HEK293 (cell line): ENCODE measurements at regions not wholly inside any gene's neighbourhood (a gene's known extent, or its start where the extent isn't known, plus 50 kb on each side); places are given as distances from the start of the nearest gene placed in this dataset.

Source experiments
- CTCF ChIA-PET: fragments of 350-600 bp; formaldehyde crosslinking; extraction: SDS; loops from one replicate; lab custom pipeline; 2021; ENCODE audit warnings: antibody characterized with exemption; lab: Yijun Ruan, JAX
- POLR2A ChIA-PET: fragments of 300-600 bp; formaldehyde crosslinking; extraction: SDS; loops from one replicate; lab custom pipeline; 2020; ENCODE audit warnings: antibody characterized with exemption, inconsistent platforms; lab: Yijun Ruan, JAX
- H3K27ac ChIP-seq: fragments of 200-500 bp; sonication (Bioruptor generic); 2 replicates; pipeline ENCODE4 v1.5.1; 2014; ENCODE audit warnings: low read depth, low read length, control low read depth, inconsistent platforms; ENCODE audit errors: extremely low read depth
- H3K36me3 ChIP-seq, 2 experiments: fragments of 200-500 bp in 1 of 2; sonication (Bioruptor generic) in 1 of 2; 1 replicate in 1 of 2; 2 replicates in 1 of 2; pipeline ENCODE4 v1.5.1; 2014 to 2017; ENCODE audit warnings: inconsistent platforms in 2 of 2, low read length in 2 of 2; ENCODE audit not compliant: control insufficient read depth in 2 of 2, insufficient read depth in 1 of 2
- H3K4me1 ChIP-seq: fragments of 200-500 bp; sonication (Bioruptor generic); 2 replicates; pipeline ENCODE4 v1.5.1; 2014; ENCODE audit warnings: mild to moderate bottlenecking, low read length, inconsistent platforms; ENCODE audit not compliant: control insufficient read depth, insufficient read depth
- H3K4me3 ChIP-seq: 2 replicates; pipeline ENCODE4 v1.5.1; 2011; ENCODE audit warnings: low read depth, mild to moderate bottlenecking, control low read depth, low read length, moderate library complexity
- H3K9me3 ChIP-seq: fragments of 200-500 bp; sonication (Bioruptor generic); 2 replicates; pipeline ENCODE4 v1.5.1; 2014; ENCODE audit warnings: low read depth, low read length, inconsistent platforms; ENCODE audit not compliant: control insufficient read depth, insufficient read depth
- GLI2 ChIP-seq: fragments of 450-650 bp; formaldehyde crosslinking; IDR thresholded peaks from 2 replicates; pipeline ENCODE4; 2017; ENCODE audit warnings: missing biosample characterization, missing genetic modification characterization, low read depth, borderline replicate concordance
- GLIS1 ChIP-seq: fragments of 450-650 bp; formaldehyde crosslinking; IDR thresholded peaks from 2 replicates; pipeline ENCODE4 v1.5.1; 2016; ENCODE audit warnings: missing biosample characterization, missing genetic modification characterization
- KLF9 ChIP-seq: fragments of 450-650 bp; formaldehyde crosslinking; IDR thresholded peaks from 2 replicates; pipeline ENCODE4 v1.5.1; 2016; ENCODE audit warnings: missing biosample characterization, missing genetic modification characterization, low read depth
- OVOL3 ChIP-seq: fragments of 450-650 bp; formaldehyde crosslinking; IDR thresholded peaks from 2 replicates; pipeline ENCODE4 v1.5.1; 2016; ENCODE audit warnings: missing biosample characterization, missing genetic modification characterization
- SETDB1 ChIP-seq: IDR thresholded peaks from one replicate; pipeline ENCODE4 v1.6.1; 2017; ENCODE audit warnings: mild to moderate bottlenecking, low read length, moderate library complexity, mixed read lengths; ENCODE audit not compliant: insufficient read length
- TRIM28 ChIP-seq: IDR thresholded peaks from 2 replicates; pipeline ENCODE4 v1.6.1; 2011; ENCODE audit warnings: low read length, control low read depth, borderline replicate concordance
- ZNF169 ChIP-seq: fragments of 450-650 bp; formaldehyde crosslinking; IDR thresholded peaks from 2 replicates; pipeline ENCODE4 v1.5.1; 2016; ENCODE audit warnings: missing biosample characterization, missing genetic modification characterization
- ZNF184 ChIP-seq: fragments of 450-650 bp; IDR thresholded peaks from 2 replicates; pipeline ENCODE4 v1.5.1; 2018; ENCODE audit warnings: missing biosample characterization, mild to moderate bottlenecking, missing genetic modification characterization
- ZNF19 ChIP-seq: fragments of 450-650 bp; formaldehyde crosslinking; IDR thresholded peaks from 2 replicates; pipeline ENCODE4; 2016; ENCODE audit warnings: missing biosample characterization, missing genetic modification characterization, low read depth
- ZNF221 ChIP-seq: fragments of 450-650 bp; formaldehyde crosslinking; IDR thresholded peaks from 2 replicates; pipeline ENCODE4 v1.5.1; 2017; ENCODE audit warnings: missing biosample characterization, missing genetic modification characterization, borderline replicate concordance
- ZNF248 ChIP-seq: fragments of 450-650 bp; formaldehyde crosslinking; IDR thresholded peaks from 2 replicates; pipeline ENCODE4 v1.5.1; 2017; ENCODE audit warnings: missing biosample characterization, missing genetic modification characterization
- ZNF501 ChIP-seq: fragments of 450-650 bp; formaldehyde crosslinking; IDR thresholded peaks from 2 replicates; pipeline ENCODE4 v1.5.1; 2016; ENCODE audit warnings: missing biosample characterization, missing genetic modification characterization
- ZNF629 ChIP-seq: fragments of 450-650 bp; formaldehyde crosslinking; IDR thresholded peaks from 2 replicates; pipeline ENCODE4 v1.5.1; 2017; ENCODE audit warnings: missing biosample characterization, missing genetic modification characterization
- ZNF707 ChIP-seq: fragments of 450-650 bp; formaldehyde crosslinking; IDR thresholded peaks from 2 replicates; pipeline ENCODE4 v1.5.1; 2016; ENCODE audit warnings: missing biosample characterization, missing genetic modification characterization
- ZSCAN16 ChIP-seq: fragments of 450-650 bp; formaldehyde crosslinking; IDR thresholded peaks from 2 replicates; pipeline ENCODE4 v1.5.1; 2016; ENCODE audit warnings: missing biosample characterization, missing genetic modification characterization
- TF ChIP-seq, protein P1 (sequence below): fragments of 450-650 bp; formaldehyde crosslinking; IDR thresholded peaks from 2 replicates; pipeline ENCODE4 v1.5.1; 2016; ENCODE audit warnings: missing biosample characterization, missing genetic modification characterization, low read depth
- TF ChIP-seq, protein P2 (sequence below): fragments of 450-650 bp; formaldehyde crosslinking; IDR thresholded peaks from 2 replicates; pipeline ENCODE4 v1.5.1; 2017; ENCODE audit warnings: missing biosample characterization, missing genetic modification characterization

GRCh38 chr2:134109246-134109645 lies 144.6 kb upstream of the MGAT5 start (continued):
- TF ChIP-seq ZNF629 (tag by site-specific recombination): no peak
- TF ChIP-seq, protein P1, sequence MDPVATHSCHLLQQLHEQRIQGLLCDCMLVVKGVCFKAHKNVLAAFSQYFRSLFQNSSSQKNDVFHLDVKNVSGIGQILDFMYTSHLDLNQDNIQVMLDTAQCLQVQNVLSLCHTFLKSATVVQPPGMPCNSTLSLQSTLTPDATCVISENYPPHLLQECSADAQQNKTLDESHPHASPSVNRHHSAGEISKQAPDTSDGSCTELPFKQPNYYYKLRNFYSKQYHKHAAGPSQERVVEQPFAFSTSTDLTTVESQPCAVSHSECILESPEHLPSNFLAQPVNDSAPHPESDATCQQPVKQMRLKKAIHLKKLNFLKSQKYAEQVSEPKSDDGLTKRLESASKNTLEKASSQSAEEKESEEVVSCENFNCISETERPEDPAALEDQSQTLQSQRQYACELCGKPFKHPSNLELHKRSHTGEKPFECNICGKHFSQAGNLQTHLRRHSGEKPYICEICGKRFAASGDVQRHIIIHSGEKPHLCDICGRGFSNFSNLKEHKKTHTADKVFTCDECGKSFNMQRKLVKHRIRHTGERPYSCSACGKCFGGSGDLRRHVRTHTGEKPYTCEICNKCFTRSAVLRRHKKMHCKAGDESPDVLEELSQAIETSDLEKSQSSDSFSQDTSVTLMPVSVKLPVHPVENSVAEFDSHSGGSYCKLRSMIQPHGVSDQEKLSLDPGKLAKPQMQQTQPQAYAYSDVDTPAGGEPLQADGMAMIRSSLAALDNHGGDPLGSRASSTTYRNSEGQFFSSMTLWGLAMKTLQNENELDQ (tag by site-specific recombination): no peak
- no peak for TF ChIP-seq GLIS1 (tag by site-specific recombination)
- no peak for TF ChIP-seq ZNF707 (tag by site-specific recombination)

DNA sequence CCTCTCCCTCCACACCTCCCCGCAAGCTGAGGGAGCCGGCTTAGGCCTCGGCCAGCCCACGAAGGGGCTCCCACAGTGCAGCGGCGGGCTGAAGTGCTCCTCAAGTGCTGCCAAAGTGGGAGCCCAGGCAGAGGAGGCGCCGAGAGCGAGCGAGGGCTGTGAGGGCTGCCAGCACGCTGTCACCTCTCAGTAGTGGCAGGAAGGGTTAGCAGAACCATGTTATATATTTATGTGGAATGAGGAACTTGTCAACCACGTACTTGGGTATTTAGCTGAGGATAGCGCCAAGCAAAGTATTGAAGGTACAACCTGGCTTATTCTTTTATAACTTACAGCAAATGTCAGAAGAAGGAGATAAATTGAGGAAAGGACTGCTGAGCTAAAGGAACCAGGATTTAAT lies 144.1 kb upstream of the MGAT5 start:
- ChIA-PET CTCF (interaction anchor here (1.3 kb wide), 1 partner anchor 341 kb away, joined by 4 read pairs; no protein-coding TSS in a partner anchor), POLR2A (no interaction called here)
- Histone ChIP-seq H3K4me3 (no peak overlapping the region), H3K9me3 (no peaks in the 10 kb centered on the region), H3K27ac (no peak overlapping the region), H3K4me1 (no peaks in the 10 kb centered on the region), H3K36me3 (no peaks in the 10 kb centered on the region)
- TF ChIP-seq KLF9: no peak
- TF ChIP-seq ZNF169: no peak
- no peak for TF ChIP-seq ZNF501 (tag by site-specific recombination)
- no peak for TF ChIP-seq ZNF221 (tag by site-specific recombination)
- TF ChIP-seq, protein P1 (tag by site-specific recombination): no peak
- no peak for TF ChIP-seq ZSCAN16 (tag by site-specific recombination)
- TF ChIP-seq ZNF184: no peak
- no peak for TF ChIP-seq ZNF19 (tag by site-specific recombination)

GRCh38 chr2:134110532-134110931 lies 143.3 kb upstream of the MGAT5 start:
- H3K9me3 ChIP-seq: no peaks in the 10 kb centered on the region
- H3K4me3 ChIP-seq: no peak overlapping the region
- TF ChIP-seq SETDB1 (peak; percentile 90), ZNF248 (no peak)
- H3K36me3 ChIP-seq: no peaks in the 10 kb centered on the region
- ChIA-PET CTCF (interaction anchor here (0.6 to 1.3 kb wide), 2 partner anchors 155 to 340 kb away, joined by 3 to 4 read pairs; no protein-coding TSS in a partner anchor), POLR2A (no interaction called here)
- no peaks in the 10 kb centered on the region for H3K4me1 ChIP-seq
- no peak overlapping the region for H3K27ac ChIP-seq

- ChIA-PET POLR2A (interaction anchor here (0.9 to 2.5 kb wide), 3 partner anchors 84 to 294 kb away, joined by 3 to 14 read pairs (median 4); no protein-coding TSS in a partner anchor), CTCF (interaction anchor here (0.6 to 4.7 kb wide), 23 partner anchors 10 to 1576 kb away, joined by 3 to 69 read pairs (median 4); no protein-coding TSS in a partner anchor)
- Histone ChIP-seq H3K4me1 (peaks cover 8% of the 10 kb centered on the region), H3K27ac (no peak overlapping the region), H3K36me3 (no peaks in the 10 kb centered on the region), H3K4me3 (no peak overlapping the region), H3K9me3 (no peaks in the 10 kb centered on the region)
- TF ChIP-seq TRIM28 (no peak), GLI2 (no peak), OVOL3 (tag by site-specific recombination) (no peak)
- TF ChIP-seq, protein P2, sequence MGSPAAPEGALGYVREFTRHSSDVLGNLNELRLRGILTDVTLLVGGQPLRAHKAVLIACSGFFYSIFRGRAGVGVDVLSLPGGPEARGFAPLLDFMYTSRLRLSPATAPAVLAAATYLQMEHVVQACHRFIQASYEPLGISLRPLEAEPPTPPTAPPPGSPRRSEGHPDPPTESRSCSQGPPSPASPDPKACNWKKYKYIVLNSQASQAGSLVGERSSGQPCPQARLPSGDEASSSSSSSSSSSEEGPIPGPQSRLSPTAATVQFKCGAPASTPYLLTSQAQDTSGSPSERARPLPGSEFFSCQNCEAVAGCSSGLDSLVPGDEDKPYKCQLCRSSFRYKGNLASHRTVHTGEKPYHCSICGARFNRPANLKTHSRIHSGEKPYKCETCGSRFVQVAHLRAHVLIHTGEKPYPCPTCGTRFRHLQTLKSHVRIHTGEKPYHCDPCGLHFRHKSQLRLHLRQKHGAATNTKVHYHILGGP (tag by site-specific recombination): no peak
Measured at GRCh38 chr2:134117676-134118075, 136.2 kb upstream of the MGAT5 start.
